Heart left ventricle (tissue), 16 donors: ENCODE measurements at regions not wholly inside any gene's neighbourhood (a gene's known extent, or its start where the extent isn't known, plus 50 kb on each side); places are given as distances from the start of the nearest gene placed in this dataset.

ENCODE experiments used
- ATAC-seq, 4 donors: fragments of 200-7000 bp; cut with Tn5 transposase; one replicate each; pipeline ENCODE4 v1.9.1; 2020 to 2022; ENCODE audit warnings: moderate library complexity in 4 of 4, mild to moderate bottlenecking in 3 of 4, moderate number of reproducible peaks in 1 of 4
- DNase-seq, 5 donors: peaks; one replicate each; pipeline ENCODE4 v3.0.0-alpha.2; 2020
- H3K27ac ChIP-seq, 12 donors: fragments of 200-600 bp; sonication (generic) in 4 of 12; one replicate each; pipeline versions ENCODE4 v1.5.0 to v1.8.0; 2016 to 2022; ENCODE audit warnings: mild to moderate bottlenecking in 2 of 12
- H3K27me3 ChIP-seq, 9 donors: fragments of 200-600 bp; sonication (generic) in 2 of 9; one replicate each; pipeline versions ENCODE4 v1.5.1 to v1.8.0; 2016 to 2022; ENCODE audit warnings: mild to moderate bottlenecking in 3 of 9
- H3K36me3 ChIP-seq, 9 donors: fragments of 200-600 bp; sonication (generic) in 2 of 9; one replicate each; pipeline versions ENCODE4 v1.5.0 to v1.8.0; 2018 to 2022; ENCODE audit warnings: mild to moderate bottlenecking in 2 of 9
- H3K4me1 ChIP-seq, 12 donors: fragments of 200-600 bp; sonication (generic) in 4 of 12; one replicate each; pipeline versions ENCODE4 v1.5.0 to v1.8.0; 2016 to 2022; ENCODE audit warnings: mild to moderate bottlenecking in 3 of 12
- H3K4me3 ChIP-seq, 12 donors: fragments of 200-600 bp; sonication (generic) in 4 of 12; one replicate each; pipeline versions ENCODE4 v1.5.0 to v1.8.0; 2017 to 2022; ENCODE audit warnings: mild to moderate bottlenecking in 9 of 12, moderate library complexity in 4 of 12
- H3K9me3 ChIP-seq, 12 donors: fragments of 200-600 bp; sonication (generic) in 4 of 12; one replicate each; pipeline versions ENCODE4 v1.5.0 to v1.8.0; 2016 to 2022; ENCODE audit warnings: mild to moderate bottlenecking in 1 of 12
- POLR2A ChIP-seq, 2 donors: fragments of 450-650 bp; IDR thresholded peaks; one replicate each; pipeline ENCODE4 v1.6.1; 2017; ENCODE audit warnings: antibody characterized with exemption in 2 of 2, mild to moderate bottlenecking in 2 of 2, moderate library complexity in 2 of 2
- WGBS, 4 donors: extraction: QIAGEN DNeasy Blood & Tissue Kit in 2 of 4; methylation state at CpG; one replicate each; pipeline versions ENCODE4 v1.1.5 to v1.1.7; 2013 to 2018; 5-methylcytosine and 5-hydroxymethylcytosine counted together
- intact Hi-C, 10 donors: fragments of 100-400 bp; cut with DNase I; formaldehyde crosslinking; loops; one replicate each; pipeline versions ENCODE4 v1.11.1 to v1.14.2; 2022
- TF ChIP-seq, protein P1 (sequence below), 12 donors: fragments of 200-600 bp; sonication (generic) in 4 of 12; IDR thresholded peaks; one replicate each; pipeline versions ENCODE4 v1.5.0 to v1.8.0; 2018 to 2022; ENCODE audit warnings: antibody characterized with exemption in 12 of 12, mild to moderate bottlenecking in 5 of 12
- donor health status: ischemic (EF 13 %, LVEDD 7.1; RV severe dilation, severe dysfunction).
- donor health status: healthy with polysubstance abuse.
- donor health status: DM: no; HTN: yes; CAD: no.
- donor health status: DM: no; HTN: no; CAD: no.
- donor health status: ischemic (EF 25% LVEDD 6.9; RV normal size, moderate dysfunction).
- donor health status: ischemic (EF 25% LVEDD 5.7; RV mildly dilated, moderate dysfunction).
- donor health status: healthy.
- donor health status: DM: yes; HTN: yes; CAD: no.
- donor health status: ischemic (EF 35%, LVEDD 5.7; RV mildly dilated, moderate dysfunction).
- donor health status: nonischemic (EF 11% LVEDD 7.7; RV severe dilation, severe dysfunction).
- donor health status: DM: yes; HTN: yes; CAD: no.
- donor health status: PGD.
- donor health status: ischemic (EF 29% LVEDD 5.4; RV normal size, mild dysfunction).
- donor health status: nonischemic (EF 23%, LVEDD 6.1; RV moderate dilation, normal function).

DNA sequence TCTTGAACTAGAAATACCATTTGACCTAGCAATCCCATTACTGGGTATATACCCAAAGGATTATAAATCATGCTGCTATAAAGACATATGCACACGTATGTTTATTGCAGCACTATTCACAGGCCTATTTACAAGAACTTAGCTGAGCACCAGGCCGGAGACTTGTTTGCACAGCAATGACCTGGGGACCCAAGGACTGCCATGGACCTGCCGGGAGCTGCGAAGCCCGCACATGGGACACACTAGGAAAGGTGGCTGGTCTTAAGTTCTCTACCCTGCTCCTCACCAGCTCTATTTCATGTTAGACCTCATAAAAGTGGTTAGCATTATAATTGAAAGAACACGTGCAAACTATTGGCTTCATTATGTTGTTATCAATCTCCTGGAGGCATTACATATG lies 70.4 kb upstream of the CST7 start:
- DNase-seq (no peak), ATAC-seq (no peak)
- H3K36me3 ChIP-seq, result no peaks in the 10 kb centered on the region
- H3K4me3 ChIP-seq, result no peak overlapping the region
- 66 to 90% (median 78%) methylated on average over 4 to 6 of the region's 6 CpGs for WGBS, 4 donors
- H3K9me3 ChIP-seq, result peaks cover 0 to 27% (median 8%) of the 10 kb centered on the region in 12 donors
- H3K27me3 ChIP-seq, result peaks cover 0 to 3% (median 0%) of the 10 kb centered on the region in 9 donors
- no peak for TF ChIP-seq POLR2A (IDR thresholded peaks at IDR 0.05)
- TF ChIP-seq, protein P1, sequence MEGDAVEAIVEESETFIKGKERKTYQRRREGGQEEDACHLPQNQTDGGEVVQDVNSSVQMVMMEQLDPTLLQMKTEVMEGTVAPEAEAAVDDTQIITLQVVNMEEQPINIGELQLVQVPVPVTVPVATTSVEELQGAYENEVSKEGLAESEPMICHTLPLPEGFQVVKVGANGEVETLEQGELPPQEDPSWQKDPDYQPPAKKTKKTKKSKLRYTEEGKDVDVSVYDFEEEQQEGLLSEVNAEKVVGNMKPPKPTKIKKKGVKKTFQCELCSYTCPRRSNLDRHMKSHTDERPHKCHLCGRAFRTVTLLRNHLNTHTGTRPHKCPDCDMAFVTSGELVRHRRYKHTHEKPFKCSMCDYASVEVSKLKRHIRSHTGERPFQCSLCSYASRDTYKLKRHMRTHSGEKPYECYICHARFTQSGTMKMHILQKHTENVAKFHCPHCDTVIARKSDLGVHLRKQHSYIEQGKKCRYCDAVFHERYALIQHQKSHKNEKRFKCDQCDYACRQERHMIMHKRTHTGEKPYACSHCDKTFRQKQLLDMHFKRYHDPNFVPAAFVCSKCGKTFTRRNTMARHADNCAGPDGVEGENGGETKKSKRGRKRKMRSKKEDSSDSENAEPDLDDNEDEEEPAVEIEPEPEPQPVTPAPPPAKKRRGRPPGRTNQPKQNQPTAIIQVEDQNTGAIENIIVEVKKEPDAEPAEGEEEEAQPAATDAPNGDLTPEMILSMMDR (IDR thresholded peaks at IDR 0.05), result no peak
- H3K4me1 ChIP-seq, result no peaks in the 10 kb centered on the region
- intact Hi-C loops, result no loop called here
- no peak overlapping the region for H3K27ac ChIP-seq

DNA sequence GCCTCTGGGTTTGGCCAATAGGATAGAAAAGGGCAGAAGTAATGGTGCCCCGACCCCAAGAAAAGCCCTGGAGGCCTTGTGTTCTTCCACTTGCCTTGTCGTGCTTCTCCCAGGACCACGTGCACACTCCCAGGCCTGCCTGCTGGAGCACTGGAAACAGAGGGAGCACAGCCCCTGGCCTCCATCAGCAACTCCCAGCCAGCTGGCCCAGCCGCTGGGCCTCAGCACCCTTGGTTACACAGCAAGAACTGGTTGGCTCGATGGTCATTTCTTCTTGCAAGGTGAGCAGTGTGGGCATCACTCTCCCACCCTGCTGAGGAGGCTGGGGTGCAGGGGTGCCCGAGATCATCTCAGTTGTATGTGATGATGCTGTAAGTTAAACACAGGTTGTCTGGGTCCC lies 69.2 kb upstream of the CST7 start:
- Histone ChIP-seq H3K4me3 (no peak overlapping the region), H3K9me3 (peaks cover 0 to 37% (median 11%) of the 10 kb centered on the region in 12 donors), H3K36me3 (no peaks in the 10 kb centered on the region), H3K27me3 (peaks cover 0 to 2% (median 0%) of the 10 kb centered on the region in 9 donors), H3K4me1 (no peaks in the 10 kb centered on the region), H3K27ac (no peak overlapping the region)
- intact Hi-C loops, result no loop called here
- 79 to 93% (median 84%) methylated on average over 5 to 6 of the region's 6 CpGs for WGBS, 4 donors
- ATAC-seq (no peak), DNase-seq (no peak)
- TF ChIP-seq, protein P1 (IDR thresholded peaks at IDR 0.05), result no peak
- no peak for TF ChIP-seq POLR2A (IDR thresholded peaks at IDR 0.05)

DNA sequence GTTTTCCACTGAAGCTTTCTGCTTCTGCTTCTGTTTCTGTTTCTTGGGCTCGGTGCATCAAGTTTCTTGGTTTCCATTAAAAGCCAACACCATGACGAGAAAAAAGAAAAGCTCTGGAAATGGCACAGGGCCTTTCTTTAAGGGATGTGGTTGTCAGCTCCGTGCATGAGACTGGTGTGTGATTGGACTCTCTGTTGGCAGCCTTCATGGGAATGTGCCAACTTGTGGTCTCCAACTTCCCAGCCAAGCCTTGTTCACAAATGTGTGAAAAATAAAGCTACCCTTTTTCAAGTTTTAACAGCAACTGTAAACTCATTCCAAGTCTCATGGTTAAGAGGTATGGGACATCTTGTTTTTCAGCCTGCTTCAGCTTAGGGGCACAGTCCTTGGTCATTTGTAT lies 68.7 kb upstream of the CST7 start:
- Histone ChIP-seq H3K27me3 (peaks cover 0 to under 1% (median 0%) of the 10 kb centered on the region in 9 donors), H3K4me3 (no peak overlapping the region), H3K36me3 (no peaks in the 10 kb centered on the region), H3K27ac (no peak overlapping the region), H3K4me1 (no peaks in the 10 kb centered on the region), H3K9me3 (peaks cover 0 to 37% (median 11%) of the 10 kb centered on the region in 12 donors)
- DNase-seq, result no peak
- TF ChIP-seq, protein P1 (IDR thresholded peaks at IDR 0.05), result no peak
- no peak for TF ChIP-seq POLR2A (IDR thresholded peaks at IDR 0.05)
- WGBS, 4 donors, result 52 to 82% (median 66%) methylated on average over 3 of the region's 3 CpGs
- no peak for ATAC-seq
- intact Hi-C loops, result no loop called here

DNA sequence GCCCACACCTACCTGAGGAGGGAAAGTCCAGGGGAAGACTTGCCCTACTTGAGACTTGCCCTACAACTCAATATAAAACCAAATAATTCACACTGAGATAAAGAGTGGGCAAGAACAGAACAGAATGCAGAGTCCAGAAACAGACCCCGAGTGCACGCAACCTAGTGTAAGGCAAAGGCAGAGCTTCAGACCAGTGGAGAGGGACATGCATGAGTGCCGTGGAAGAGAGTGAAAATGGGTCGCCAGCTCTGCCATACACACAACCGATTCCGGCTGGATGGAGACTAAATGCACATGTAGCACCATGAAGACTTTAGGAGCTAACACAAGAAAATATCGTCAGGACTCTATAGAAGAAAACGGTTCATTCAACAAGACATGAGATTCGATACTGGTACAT lies 58.8 kb upstream of the CST7 start:
- 91 to 94% (median 92%) methylated on average over 9 of the region's 9 CpGs for WGBS, 4 donors
- ATAC-seq (no peak), DNase-seq (no peak)
- H3K27me3 ChIP-seq, result no peaks in the 10 kb centered on the region
- H3K9me3 ChIP-seq, result no peaks in the 10 kb centered on the region
- H3K27ac ChIP-seq, result no peak overlapping the region
- no peaks in the 10 kb centered on the region for H3K4me1 ChIP-seq
- H3K36me3 ChIP-seq, result no peaks in the 10 kb centered on the region
- H3K4me3 ChIP-seq, result no peak overlapping the region
- intact Hi-C loops, result no loop called here
- TF ChIP-seq, protein P1 (IDR thresholded peaks at IDR 0.05), result no peak
- TF ChIP-seq POLR2A (IDR thresholded peaks at IDR 0.05), result no peak
